HFFc6 (cell line): ENCODE measurements at regions not wholly inside any gene's neighbourhood (a gene's known extent, or its start where the extent isn't known, plus 50 kb on each side); places are given as distances from the start of the nearest gene placed in this dataset.

Experiments used
- DNase-seq: peaks from one replicate; pipeline ENCODE4 v3.0.0-alpha.2; 2018
- H3K27ac Mint-ChIP-seq: 2 replicates; pipeline ENCODE4 v1.8.0; 2020; ENCODE audit warnings: mild to moderate bottlenecking, mixed read lengths
- H3K27me3 Mint-ChIP-seq: 2 replicates; pipeline ENCODE4 v1.8.0; 2021; ENCODE audit warnings: mild to moderate bottlenecking, moderate library complexity, mixed read lengths; ENCODE audit not compliant: insufficient read depth
- H3K36me3 Mint-ChIP-seq: 2 replicates; pipeline ENCODE4 v1.8.0; 2021; ENCODE audit warnings: low read depth, mixed read lengths
- H3K4me1 Mint-ChIP-seq: 2 replicates; pipeline ENCODE4 v1.8.0; 2020; ENCODE audit warnings: low read depth, mixed read lengths
- H3K4me3 Mint-ChIP-seq: 2 replicates; pipeline ENCODE4 v1.8.0; 2020; ENCODE audit warnings: mild to moderate bottlenecking, moderate library complexity, mixed read lengths
- H3K9me3 Mint-ChIP-seq: 2 replicates; pipeline ENCODE4 v1.8.0; 2020; ENCODE audit warnings: mild to moderate bottlenecking, mixed read lengths
- CTCF ChIP-seq: fragments of 200-600 bp; sonication (generic); IDR thresholded peaks from 2 replicates; pipeline ENCODE4 v1.5.0; 2021; ENCODE audit warnings: antibody characterized with exemption, mild to moderate bottlenecking

GRCh38 chr14:82134411-82134810, 600.8 kb upstream of the SEL1L start:
- H3K4me3 Mint-ChIP-seq = no peak overlapping the region
- no peak overlapping the region for H3K27ac Mint-ChIP-seq
- DNase-seq = no peak
- no peaks in the 10 kb centered on the region for H3K27me3 Mint-ChIP-seq
- no peaks in the 10 kb centered on the region for H3K36me3 Mint-ChIP-seq
- H3K4me1 Mint-ChIP-seq = no peaks in the 10 kb centered on the region
- no peak for TF ChIP-seq CTCF
- peaks cover 56% of the 10 kb centered on the region for H3K9me3 Mint-ChIP-seq

GRCh38 chr14:82138431-82138830, 604.8 kb upstream of the SEL1L start:
- H3K27me3 Mint-ChIP-seq = no peaks in the 10 kb centered on the region
- H3K4me1 Mint-ChIP-seq = no peaks in the 10 kb centered on the region
- TF ChIP-seq CTCF = no peak
- H3K36me3 Mint-ChIP-seq = no peaks in the 10 kb centered on the region
- H3K9me3 Mint-ChIP-seq = peaks cover 66% of the 10 kb centered on the region
- no peak for DNase-seq
- no peak overlapping the region for H3K27ac Mint-ChIP-seq
- H3K4me3 Mint-ChIP-seq = no peak overlapping the region

- no peak overlapping the region for H3K4me3 Mint-ChIP-seq
- no peak for TF ChIP-seq CTCF
- no peaks in the 10 kb centered on the region for H3K27me3 Mint-ChIP-seq
- H3K9me3 Mint-ChIP-seq = peaks cover 25% of the 10 kb centered on the region
- no peaks in the 10 kb centered on the region for H3K4me1 Mint-ChIP-seq
- DNase-seq = no peak
- no peaks in the 10 kb centered on the region for H3K36me3 Mint-ChIP-seq
- no peak overlapping the region for H3K27ac Mint-ChIP-seq
Observed at GRCh38 chr14:82146846-82147245, 613.2 kb upstream of the SEL1L start.

- H3K9me3 Mint-ChIP-seq = peaks cover 41% of the 10 kb centered on the region
- H3K4me3 Mint-ChIP-seq = no peak overlapping the region
- TF ChIP-seq CTCF = no peak
- no peak for DNase-seq
- no peaks in the 10 kb centered on the region for H3K36me3 Mint-ChIP-seq
- H3K4me1 Mint-ChIP-seq = no peaks in the 10 kb centered on the region
- H3K27me3 Mint-ChIP-seq = no peaks in the 10 kb centered on the region
- H3K27ac Mint-ChIP-seq = no peak overlapping the region
Observed at GRCh38 chr14:82153689-82154088, 620.0 kb upstream of the SEL1L start.

GRCh38 chr14:82159624-82160023, 626.0 kb upstream of the SEL1L start:
- no peaks in the 10 kb centered on the region for H3K36me3 Mint-ChIP-seq
- no peak overlapping the region for H3K27ac Mint-ChIP-seq
- H3K27me3 Mint-ChIP-seq = no peaks in the 10 kb centered on the region
- peaks cover 40% of the 10 kb centered on the region for H3K9me3 Mint-ChIP-seq
- no peaks in the 10 kb centered on the region for H3K4me1 Mint-ChIP-seq
- DNase-seq = no peak
- H3K4me3 Mint-ChIP-seq = no peak overlapping the region
- TF ChIP-seq CTCF = no peak

- no peak for DNase-seq
- no peak overlapping the region for H3K4me3 Mint-ChIP-seq
- H3K27ac Mint-ChIP-seq = no peak overlapping the region
- TF ChIP-seq CTCF = no peak
- H3K9me3 Mint-ChIP-seq = peaks cover 33% of the 10 kb centered on the region
- H3K27me3 Mint-ChIP-seq = no peaks in the 10 kb centered on the region; the same call in 1 of the 2 replicates
- no peaks in the 10 kb centered on the region for H3K4me1 Mint-ChIP-seq
- no peaks in the 10 kb centered on the region for H3K36me3 Mint-ChIP-seq
Observed at GRCh38 chr14:82180139-82180538, 646.5 kb upstream of the SEL1L start.
